Right atrium auricular region (tissue), 2 donors: ENCODE measurements at regions not wholly inside any gene's neighbourhood (a gene's known extent, or its start where the extent isn't known, plus 50 kb on each side); places are given as distances from the start of the nearest gene placed in this dataset.

Experiments used
- DNase-seq: peaks from one replicate; pipeline ENCODE4 v3.0.0-alpha.2; 2019; ENCODE audit warnings: low spot score
- H3K27ac ChIP-seq, 2 donors: fragments of 200-600 bp; sonication (generic); 1 replicate in 1 of 2; 2 replicates in 1 of 2; pipeline ENCODE4 v1.5.1; 2016 to 2019
- H3K27me3 ChIP-seq, 2 donors: fragments of 200-600 bp; sonication (generic); one replicate each; pipeline versions ENCODE4 v1.5.1 to v1.6.0; 2017 to 2019
- H3K36me3 ChIP-seq: fragments of 200-600 bp; sonication (generic); one replicate; pipeline ENCODE4 v1.5.1; 2016
- H3K4me1 ChIP-seq, 2 donors: fragments of 200-600 bp; sonication (generic); one replicate each; pipeline versions ENCODE4 v1.5.1 to v1.6.0; 2017 to 2019
- H3K4me3 ChIP-seq, 2 donors: fragments of 200-600 bp; sonication (generic); 1 replicate in 1 of 2; 2 replicates in 1 of 2; pipeline ENCODE4 v1.5.1; 2017 to 2019; ENCODE audit warnings: mild to moderate bottlenecking in 1 of 2, moderate library complexity in 1 of 2
- H3K9me3 ChIP-seq, 2 donors: fragments of 200-600 bp; sonication (generic); one replicate each; pipeline ENCODE4 v1.5.1; 2019
- TF ChIP-seq, protein P1 (sequence below), 2 donors: fragments of 200-600 bp; sonication (generic); IDR thresholded peaks; one replicate each; pipeline ENCODE4 v1.5.1; 2019; ENCODE audit warnings: antibody characterized with exemption in 2 of 2

GRCh38 chr3:31425401-31425800 lies 107.3 kb upstream of the STT3B start:
- Histone ChIP-seq H3K4me3 (no peak overlapping the region), H3K27ac (no peak overlapping the region), H3K27me3 (no peaks in the 10 kb centered on the region), H3K9me3 (no peaks in the 10 kb centered on the region), H3K4me1 (no peaks in the 10 kb centered on the region), H3K36me3 (no peaks in the 10 kb centered on the region)
- no peak for DNase-seq
- TF ChIP-seq, protein P1, sequence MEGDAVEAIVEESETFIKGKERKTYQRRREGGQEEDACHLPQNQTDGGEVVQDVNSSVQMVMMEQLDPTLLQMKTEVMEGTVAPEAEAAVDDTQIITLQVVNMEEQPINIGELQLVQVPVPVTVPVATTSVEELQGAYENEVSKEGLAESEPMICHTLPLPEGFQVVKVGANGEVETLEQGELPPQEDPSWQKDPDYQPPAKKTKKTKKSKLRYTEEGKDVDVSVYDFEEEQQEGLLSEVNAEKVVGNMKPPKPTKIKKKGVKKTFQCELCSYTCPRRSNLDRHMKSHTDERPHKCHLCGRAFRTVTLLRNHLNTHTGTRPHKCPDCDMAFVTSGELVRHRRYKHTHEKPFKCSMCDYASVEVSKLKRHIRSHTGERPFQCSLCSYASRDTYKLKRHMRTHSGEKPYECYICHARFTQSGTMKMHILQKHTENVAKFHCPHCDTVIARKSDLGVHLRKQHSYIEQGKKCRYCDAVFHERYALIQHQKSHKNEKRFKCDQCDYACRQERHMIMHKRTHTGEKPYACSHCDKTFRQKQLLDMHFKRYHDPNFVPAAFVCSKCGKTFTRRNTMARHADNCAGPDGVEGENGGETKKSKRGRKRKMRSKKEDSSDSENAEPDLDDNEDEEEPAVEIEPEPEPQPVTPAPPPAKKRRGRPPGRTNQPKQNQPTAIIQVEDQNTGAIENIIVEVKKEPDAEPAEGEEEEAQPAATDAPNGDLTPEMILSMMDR (IDR thresholded peaks at IDR 0.05) = no peak

DNA sequence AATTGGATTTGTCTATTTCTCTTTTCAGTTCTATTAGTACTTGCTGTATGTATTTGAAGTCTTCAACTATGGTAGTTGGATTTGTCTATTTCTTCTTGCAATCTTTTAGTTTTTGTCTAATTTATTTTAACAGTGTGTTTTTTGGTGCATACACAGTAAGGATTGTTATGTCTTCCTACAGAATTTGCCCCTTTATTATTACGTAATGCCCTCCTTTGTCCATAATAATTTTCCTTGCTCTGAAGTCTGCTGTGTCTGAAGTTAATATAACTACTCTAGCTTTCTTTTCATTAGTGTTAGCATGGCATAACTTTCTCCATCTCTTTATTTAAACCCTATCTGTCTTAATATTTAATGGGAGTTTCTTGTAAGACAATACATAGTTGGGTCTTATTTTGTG lies 105.1 kb upstream of the STT3B start:
- no peak for DNase-seq
- no peak overlapping the region for H3K27ac ChIP-seq
- H3K27me3 ChIP-seq = no peaks in the 10 kb centered on the region
- no peaks in the 10 kb centered on the region for H3K36me3 ChIP-seq
- TF ChIP-seq, protein P1 (IDR thresholded peaks at IDR 0.05) = no peak
- H3K9me3 ChIP-seq = no peaks in the 10 kb centered on the region
- no peaks in the 10 kb centered on the region for H3K4me1 ChIP-seq
- no peak overlapping the region for H3K4me3 ChIP-seq

DNA sequence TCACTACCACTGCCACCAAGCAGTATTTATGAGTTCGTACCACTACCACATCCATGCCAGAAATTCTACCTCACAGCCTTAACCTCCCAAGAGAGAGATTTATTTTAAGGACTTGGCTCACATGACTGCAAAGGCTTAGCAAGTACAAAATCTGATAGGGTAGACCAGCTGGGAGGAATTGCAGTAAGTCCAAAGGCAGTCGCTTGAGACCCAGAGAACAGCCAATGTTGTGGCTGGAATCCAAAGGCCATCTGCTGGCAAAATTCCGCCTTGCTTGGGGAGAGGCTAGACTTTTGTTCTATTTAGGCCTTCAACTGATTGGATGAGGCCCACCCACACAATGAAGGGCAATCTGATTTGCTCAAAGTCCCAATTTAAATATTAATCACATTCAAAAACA lies 101.4 kb upstream of the STT3B start:
- Histone ChIP-seq H3K4me1 (no peaks in the 10 kb centered on the region), H3K4me3 (no peak overlapping the region), H3K27me3 (no peaks in the 10 kb centered on the region), H3K36me3 (no peaks in the 10 kb centered on the region), H3K9me3 (no peaks in the 10 kb centered on the region), H3K27ac (no peak overlapping the region)
- TF ChIP-seq, protein P1 (IDR thresholded peaks at IDR 0.05) = no peak
- no peak for DNase-seq

GRCh38 chr3:31432897-31433678 lies 99.6 kb upstream of the STT3B start:
- no peak overlapping the region for H3K27ac ChIP-seq
- H3K27me3 ChIP-seq = no peaks in the 10 kb centered on the region
- TF ChIP-seq, protein P1 (IDR thresholded peaks at IDR 0.05) = no peak
- peaks cover 0 to 11% of the 10 kb centered on the region in 2 donors for H3K9me3 ChIP-seq
- no peak overlapping the region for H3K4me3 ChIP-seq
- no peaks in the 10 kb centered on the region for H3K36me3 ChIP-seq
- no peaks in the 10 kb centered on the region for H3K4me1 ChIP-seq
- DNase-seq = no peak

- H3K27ac ChIP-seq = no peak overlapping the region
- DNase-seq = no peak
- TF ChIP-seq, protein P1 (IDR thresholded peaks at IDR 0.05) = no peak
These were observed 99.1 kb upstream of the STT3B start for GRCh38 chr3:31433679-31433992.

GRCh38 chr3:31434819-31435218 lies 97.9 kb upstream of the STT3B start:
- Histone ChIP-seq H3K4me3 (no peak overlapping the region), H3K27me3 (no peaks in the 10 kb centered on the region), H3K27ac (no peak overlapping the region), H3K9me3 (peaks cover 0 to 11% of the 10 kb centered on the region in 2 donors), H3K4me1 (no peaks in the 10 kb centered on the region), H3K36me3 (no peaks in the 10 kb centered on the region)
- no peak for DNase-seq
- TF ChIP-seq, protein P1 (IDR thresholded peaks at IDR 0.05) = no peak

More at GRCh38 chr3:31433679-31433992, 99.1 kb upstream of the STT3B start:
- Histone ChIP-seq H3K9me3 (peaks cover 0 to 11% of the 10 kb centered on the region in 2 donors), H3K27me3 (no peaks in the 10 kb centered on the region), H3K4me1 (no peaks in the 10 kb centered on the region), H3K36me3 (no peaks in the 10 kb centered on the region), H3K4me3 (no peak overlapping the region)
